NCI-H748 treated with DMSO at 0.1 percent for 48 hours (cell line): ENCODE measurements at regions not wholly inside any gene's neighbourhood (a gene's known extent, or its start where the extent isn't known, plus 50 kb on each side); places are given as distances from the start of the nearest gene placed in this dataset.

Experiments
- DNase-seq: peaks from one replicate; lab custom pipeline; 2025; lab: John Stamatoyannopoulos, UW

DNA sequence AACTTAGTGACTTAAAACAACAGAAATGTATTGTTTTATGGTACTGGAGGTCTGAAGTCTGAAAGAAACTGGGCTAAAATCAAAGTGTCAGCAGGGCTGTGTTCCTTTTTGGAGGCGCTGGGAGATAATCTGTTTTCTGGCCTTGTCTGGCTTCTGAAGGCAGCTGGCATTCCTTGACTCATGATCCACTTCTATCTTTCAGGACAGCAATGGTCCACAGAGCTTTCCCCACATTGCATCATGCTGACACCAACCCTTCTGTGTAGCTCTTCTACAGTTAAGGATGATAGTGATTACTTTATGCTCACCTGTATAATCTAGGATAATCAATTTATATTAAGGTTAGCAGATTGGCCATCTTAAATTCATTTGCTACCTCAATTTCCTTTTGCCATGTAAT is 392.1 kb downstream of the TDRD15 start:
- DNase-seq, result no peak

DNA sequence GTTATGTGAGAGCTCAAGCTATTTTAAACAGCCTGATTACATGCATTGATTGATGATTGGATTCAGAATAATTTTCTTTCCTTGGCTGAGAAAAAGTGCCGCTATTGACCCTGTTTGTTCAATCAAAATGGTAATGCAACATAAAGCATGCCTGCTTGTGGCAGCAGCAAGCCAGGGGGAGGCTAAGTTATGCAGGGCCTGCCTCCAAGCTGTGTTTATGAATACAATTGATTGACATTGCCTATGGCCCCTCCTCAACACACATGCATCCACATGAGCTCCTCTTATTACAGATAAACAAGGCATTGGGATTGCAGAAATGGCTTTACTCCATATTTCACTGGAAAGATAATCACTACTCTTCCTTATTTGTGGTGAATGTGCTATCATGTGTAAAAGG is 395.6 kb downstream of the TDRD15 start:
- DNase-seq, result no peak

DNA sequence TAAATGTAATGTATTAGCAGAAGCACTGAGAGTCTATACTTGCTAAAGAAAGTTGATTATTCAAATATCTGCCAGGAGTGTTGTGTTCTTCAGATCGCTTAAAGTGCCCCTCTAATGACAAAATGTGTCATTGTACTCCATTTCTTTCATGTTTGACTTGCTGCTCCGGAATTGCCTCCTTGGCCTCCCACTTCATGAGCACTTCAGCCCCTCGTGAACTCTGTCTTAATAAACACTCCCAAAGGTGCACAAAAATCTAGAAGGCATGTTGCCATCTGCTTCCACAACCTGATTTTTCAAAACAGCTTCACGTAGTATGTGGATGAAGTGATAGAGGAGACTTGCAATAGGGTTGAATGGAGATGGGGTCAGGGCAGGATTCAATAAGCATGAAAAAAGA is 396.1 kb downstream of the TDRD15 start:
- no peak for DNase-seq

DNA sequence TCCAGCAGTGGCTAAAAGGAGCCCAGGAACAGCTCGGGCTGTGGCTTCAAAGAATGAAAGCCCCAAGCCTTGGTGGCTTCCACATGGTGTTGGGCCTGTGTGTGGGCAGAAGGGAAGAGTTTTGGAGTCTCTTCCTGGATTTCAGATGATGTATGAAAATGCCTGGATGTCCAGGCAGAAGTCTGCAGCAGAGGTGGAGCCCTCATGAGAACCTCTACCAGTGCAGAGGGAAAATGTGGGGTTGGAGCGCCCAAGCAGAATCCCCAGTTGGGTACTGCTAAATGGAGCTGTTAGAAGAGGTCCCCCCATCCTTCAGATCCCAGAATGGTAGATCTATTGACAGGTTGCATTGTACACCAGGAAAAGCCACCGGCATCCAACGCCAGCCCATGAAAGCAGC is 412.1 kb downstream of the TDRD15 start:
- no peak for DNase-seq

DNA sequence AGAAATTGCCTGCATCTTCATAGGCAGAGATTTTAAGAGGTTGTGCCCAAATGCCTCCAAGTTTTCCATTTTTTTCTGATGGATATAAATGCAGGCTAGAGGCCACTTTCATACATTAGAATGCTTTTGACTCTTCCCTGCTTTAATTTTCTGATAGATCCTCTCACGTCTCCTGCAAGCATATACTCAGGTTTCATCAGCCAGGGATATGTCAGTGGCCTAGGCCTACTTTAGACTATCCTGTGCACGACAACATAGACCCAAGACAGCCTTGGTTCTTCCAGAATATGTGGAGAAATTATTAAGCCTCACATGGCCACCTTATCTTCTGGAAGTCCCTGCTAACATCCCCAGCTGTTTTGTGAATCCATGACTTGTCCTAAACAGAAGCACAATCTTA is 415.9 kb downstream of the TDRD15 start:
- DNase-seq, result no peak

DNA sequence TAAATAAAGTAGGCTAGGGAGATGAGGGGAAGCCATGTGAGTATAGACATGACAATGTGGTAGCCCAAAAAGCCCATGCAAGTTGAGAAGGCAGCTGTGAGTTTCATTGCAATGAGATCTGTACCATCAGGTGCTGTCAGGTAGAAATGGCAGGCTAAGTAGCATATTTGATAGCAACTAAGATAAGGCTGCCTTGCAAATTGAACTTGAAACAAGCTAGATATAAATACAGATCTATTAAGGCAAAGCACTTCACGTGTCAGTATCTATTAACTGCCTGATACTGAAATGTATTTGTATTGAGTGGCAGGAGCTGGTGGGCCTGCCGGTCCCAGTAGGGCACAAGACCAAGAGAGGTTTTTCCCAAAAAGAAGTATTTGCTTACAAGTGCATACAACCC is 419.9 kb downstream of the TDRD15 start:
- no peak for DNase-seq

DNA sequence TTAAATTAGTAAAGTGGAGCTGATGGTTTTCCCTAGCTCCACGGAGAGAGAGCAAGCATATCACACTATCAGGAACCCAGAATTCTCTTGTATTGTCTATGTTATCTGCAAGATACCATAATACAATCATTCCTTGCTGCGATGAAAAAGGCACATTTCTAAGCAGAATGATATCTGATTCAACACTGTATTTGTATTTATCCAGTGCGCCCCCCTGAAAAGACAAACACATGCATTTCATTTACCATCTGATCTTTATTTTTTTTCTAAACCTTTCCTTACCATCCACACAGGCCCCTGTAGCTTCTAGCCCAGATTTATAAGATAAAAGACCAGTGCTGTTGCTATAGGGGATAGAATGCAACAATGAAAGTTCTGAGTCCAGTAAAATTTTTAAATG is 420.6 kb downstream of the TDRD15 start:
- DNase-seq, result no peak

DNA sequence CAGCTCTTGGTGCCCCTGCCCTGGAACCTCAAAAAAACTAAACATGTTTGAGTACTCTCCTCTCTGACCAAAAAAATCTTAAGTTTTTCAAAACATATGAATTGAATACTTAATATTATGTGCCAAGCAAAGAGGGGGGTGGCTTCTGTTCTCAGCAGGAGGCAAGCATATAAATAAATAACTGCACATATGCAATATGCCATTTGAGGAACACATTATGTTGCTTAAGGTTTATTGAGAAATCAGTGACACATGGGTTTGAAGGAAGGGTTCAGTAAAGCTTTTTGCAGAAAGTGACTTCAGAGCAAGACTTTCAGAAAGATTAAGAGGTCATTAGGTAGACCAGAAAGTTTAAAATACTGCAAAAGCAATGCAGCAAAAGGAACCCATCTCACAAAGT is 429.2 kb downstream of the TDRD15 start:
- DNase-seq, result no peak

DNA sequence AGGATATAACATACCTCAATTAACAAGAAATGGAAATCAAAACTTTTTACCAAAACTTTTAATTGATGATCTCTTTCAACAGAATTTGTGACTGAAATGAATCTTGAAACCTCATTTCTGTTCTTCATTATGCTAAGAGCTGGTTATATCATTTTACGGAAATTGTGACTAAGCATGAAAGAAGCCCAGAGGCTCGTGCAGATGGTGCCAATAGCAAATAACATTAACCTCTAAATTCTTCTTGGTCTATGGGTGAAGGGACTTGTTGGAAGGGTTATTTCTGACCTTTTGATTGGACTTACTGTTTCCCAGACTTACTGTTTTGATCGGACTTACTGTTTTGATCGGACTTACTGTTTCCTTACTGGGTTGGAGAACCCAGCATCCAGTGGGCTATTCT is 435.6 kb downstream of the TDRD15 start:
- DNase-seq, result no peak

DNA sequence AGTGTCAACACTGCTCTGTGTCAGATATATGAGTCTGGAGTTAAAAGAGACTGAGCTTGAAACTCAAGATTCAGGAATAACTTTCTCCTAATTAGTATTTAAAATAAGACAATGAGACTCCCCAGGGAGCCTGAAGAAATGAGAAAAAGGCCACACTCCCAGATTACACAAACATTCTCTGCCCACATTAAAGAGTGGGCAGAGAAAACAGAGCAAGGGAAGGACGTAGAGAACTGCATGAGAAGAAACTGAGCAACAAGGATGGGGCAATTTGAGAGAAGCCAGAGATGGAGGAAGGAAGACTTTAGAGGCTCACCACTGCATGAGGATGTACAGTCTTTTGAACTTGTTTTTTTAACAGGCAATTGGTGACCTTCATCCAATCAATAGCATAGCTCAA is 438.2 kb downstream of the TDRD15 start:
- DNase-seq, result no peak

DNA sequence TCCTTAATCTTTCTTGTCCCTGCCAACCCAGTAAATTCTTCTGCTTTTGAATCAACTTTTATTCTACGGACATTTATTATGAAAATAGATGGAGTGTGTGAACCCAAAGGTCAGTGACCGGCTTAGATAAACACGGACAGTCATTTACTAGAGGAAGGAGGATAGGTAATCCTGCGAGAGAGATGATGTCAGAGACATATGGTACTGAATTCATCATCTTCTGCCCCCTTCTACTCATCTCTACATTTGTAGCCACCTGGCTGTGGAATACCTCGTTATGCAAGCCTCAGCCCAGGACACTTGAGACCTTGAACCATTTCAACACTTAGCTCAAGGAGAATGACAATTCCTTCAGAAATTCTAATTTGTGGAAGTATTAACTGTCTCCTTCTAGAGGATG is 443.6 kb downstream of the TDRD15 start:
- DNase-seq, result no peak

DNA sequence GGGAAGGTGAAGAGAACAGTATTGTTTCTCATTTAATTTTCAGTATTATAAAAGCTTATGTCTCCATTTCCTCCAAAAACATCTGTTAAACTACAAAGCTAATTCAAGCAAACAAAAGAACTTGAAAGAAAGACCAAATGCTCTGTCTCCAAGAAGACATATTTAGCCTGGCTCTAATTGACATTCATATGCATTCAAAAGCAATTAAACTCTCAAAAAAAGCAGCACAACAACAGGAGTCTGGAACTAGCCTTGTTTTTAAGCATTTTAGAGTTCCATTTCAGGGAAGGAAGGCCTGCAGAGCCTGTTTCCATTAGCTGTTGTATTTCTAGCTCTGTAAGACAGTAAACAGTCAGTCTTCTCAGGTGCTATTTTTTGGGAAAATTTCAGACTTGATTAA is 447.9 kb downstream of the TDRD15 start:
- no peak for DNase-seq

DNA sequence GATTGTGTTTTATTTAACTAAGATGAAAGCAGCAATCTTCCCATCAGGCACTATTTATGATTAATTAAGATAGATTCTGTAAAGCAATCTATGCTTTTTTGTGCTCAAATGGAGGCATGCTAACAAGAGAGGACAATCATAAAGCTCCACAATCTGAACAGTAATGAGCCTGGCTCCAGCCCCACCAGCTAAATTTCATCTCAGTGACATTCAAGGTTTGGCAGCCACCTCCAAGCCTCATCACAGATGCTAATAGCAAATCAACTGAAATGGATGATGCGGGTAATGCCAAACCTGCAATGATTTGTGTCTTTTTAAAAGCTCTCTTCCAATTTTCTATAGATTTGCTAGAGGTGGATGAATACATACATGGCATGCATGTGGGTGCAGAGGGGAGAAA is 456.6 kb downstream of the TDRD15 start:
- no peak for DNase-seq

DNA sequence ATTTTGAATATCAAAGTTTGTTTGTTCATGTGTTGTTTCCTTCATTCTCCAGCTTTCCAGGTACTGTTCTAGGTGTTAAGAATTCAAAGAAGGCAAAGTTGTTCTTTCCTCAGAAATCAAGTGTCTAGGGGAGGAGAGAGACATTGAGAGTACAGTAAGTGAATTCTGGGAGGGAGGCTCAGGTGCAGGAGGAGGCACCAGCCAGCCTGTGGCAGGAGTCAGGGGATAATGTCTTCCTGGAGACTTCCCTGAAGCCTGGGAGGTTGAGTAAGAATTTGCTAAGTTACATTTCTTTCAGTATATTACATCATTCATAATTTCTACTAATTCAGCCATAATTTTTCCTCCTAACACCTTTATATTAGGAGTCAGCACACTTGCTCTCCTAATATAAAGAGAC is 462.1 kb downstream of the TDRD15 start:
- DNase-seq, result no peak

DNA sequence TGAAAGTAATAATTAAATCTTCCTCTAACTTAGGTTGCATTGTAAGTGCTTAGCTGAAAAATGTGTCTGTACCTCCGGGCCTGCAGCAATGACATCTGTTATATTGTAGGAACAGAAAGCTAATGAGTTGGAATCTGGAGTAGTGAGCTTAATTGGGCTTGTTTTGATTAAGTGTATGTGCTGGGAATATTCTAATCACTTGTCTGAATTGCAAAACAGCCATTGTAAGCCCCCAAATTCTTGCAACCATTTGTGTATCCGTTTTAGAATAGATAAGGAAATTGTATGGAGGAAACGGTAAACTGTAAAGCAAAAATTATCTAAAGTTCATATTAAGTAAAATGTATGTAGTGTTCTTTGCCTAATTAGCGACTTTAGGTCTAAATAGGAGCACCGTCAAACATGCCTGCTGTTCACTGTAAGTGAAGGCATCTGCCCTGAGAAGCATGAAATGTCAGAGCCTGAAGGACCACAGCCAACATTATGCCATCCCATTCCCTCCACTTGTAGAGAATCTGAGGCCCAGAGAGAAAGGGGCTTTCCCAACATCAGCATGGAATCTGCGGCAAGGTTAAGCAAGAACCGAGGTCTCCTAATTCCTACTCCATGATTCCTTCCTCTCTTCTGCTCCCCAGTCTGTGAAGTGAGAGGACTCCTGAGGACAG is 466.4 kb downstream of the TDRD15 start:
- no peak for DNase-seq

DNA sequence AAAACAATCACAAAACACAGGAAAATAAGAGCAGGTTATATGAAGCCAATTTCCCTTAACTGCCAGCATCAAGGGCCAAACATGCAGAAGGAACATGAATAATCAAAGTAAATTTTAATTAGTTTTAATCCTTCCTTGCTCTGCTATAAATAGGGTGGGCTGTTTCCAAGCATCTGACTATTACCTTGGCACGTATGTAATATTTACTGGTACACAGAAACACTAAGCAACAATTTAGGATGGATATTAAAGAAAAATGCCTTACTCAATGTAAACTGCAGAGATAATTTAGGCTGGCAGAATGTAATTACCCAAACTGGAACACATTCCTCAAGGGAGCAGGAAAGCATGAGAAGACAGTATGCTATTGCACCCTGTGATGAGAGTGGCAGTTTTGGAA is 468.2 kb downstream of the TDRD15 start:
- DNase-seq, result no peak

DNA sequence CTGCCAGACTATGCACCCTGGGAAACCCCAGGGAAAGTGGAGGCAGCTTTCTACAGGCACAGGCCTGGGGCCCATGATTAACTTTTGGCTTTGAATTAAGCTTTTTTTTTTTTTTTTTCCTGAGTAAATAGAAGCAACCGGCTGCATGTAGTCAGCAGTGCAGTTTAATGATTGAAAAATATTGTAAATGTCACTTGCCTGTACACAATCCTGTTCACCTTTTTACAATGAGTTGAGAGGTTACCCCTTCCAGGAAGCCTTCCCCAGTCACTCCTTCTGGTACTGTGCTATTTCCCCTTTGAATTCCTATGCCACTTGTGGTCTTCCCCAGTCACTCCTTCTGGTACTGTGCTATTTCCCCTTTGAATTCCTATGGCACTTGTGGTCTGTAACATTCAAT is 475.6 kb downstream of the TDRD15 start:
- no peak for DNase-seq

DNA sequence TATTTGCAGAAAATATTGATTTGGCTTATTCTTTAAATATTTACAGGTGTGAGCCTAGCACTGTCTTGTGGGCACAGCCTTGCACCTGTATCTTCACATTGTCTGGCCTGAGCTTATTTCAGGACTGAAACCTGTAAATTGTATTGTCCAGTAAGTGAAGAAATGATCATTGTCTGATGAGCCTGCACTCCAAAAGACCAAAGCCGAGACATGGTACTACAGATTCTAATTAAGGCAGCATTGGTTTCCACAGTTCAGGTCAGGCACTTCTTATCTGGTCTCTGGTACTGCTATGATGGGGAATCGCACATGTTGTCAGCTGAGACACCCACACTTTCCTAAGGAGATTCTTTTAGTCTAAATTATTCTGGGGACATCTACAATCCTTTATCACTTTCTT is 479.0 kb downstream of the TDRD15 start:
- no peak for DNase-seq

DNA sequence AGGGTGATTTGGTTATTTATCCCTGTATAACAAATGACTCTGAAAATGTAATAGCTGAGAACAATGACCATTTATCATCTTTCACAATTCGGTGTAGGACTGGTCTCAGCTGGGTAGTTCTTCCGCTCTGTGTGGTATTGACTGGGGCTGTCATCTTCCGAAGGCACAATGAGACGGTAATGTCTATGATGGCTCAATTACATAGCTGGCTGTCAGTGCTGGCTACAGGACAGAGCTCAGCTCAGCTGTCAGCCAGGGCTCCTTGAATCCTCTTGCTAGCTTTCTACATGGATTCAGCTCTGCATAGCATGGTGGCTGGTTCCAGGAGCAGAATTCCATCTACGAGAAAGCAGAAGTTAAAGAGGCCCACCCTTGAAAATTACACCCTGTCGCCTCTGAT is 483.8 kb downstream of the TDRD15 start:
- no peak for DNase-seq

DNA sequence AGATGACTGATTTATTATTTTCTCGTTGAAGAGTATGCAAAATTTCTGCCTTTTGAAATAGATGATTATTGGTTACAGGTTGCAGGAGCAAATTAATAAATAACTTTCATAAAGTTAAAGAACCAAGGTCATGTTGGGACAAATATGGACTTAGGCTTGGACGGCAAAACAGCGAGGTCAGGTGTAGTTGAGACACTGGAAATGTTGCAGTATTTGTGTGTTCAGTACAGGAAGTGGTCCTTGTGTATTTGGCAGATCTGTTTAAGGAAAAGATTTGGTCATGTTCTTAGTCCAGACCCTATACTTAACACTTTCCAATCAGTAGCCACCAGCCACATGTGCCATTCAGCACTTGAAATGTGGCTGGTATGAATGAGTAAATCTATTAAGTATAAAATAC is 486.5 kb downstream of the TDRD15 start:
- DNase-seq, result no peak

DNA sequence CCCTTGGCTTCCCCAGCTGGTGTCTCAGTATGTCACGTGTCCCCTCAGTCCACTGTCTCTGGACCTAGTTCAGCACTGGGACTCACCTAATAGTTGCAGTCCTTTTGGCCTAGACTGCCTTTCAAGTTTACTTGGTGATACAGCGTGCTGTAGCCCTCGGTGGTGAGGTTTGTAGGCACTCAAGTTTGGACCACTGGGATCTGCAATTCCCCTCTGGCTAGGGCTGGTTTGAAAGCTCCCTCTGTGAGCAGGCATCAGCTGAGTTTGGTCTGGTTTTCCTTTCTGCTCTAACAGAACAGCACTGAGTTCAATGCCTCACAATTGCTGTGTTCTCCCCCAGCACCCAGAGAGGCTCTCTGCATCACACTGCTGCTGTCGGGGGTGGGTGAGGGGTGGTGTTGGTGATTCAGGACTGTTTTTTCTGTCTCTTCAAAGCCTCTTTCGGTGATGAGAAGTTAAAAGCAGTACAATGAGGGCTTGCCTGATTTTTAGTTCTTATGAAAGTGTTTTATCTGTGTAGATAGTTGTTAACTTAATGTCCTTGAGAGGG is 494.2 kb downstream of the TDRD15 start:
- DNase-seq, result no peak

DNA sequence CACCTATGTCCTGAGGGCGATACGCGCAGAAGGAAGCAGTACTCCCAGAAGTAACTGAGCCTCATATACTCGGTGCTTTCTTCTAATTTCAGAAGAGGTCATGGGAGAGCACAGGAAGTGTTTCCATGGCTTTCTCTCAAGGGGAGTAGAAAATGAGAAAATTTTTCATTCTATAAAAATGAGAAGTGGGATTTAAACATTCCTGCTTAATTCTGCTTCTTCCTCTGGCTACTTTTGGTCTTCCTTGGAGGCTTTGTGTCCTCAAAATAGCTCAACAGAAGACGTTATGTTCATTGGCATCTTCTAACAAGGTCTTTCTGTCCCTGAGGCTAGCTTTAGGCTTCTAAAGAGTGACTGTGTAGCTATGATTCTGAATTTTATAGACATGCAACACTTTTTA is 497.0 kb downstream of the TDRD15 start:
- DNase-seq, result no peak

DNA sequence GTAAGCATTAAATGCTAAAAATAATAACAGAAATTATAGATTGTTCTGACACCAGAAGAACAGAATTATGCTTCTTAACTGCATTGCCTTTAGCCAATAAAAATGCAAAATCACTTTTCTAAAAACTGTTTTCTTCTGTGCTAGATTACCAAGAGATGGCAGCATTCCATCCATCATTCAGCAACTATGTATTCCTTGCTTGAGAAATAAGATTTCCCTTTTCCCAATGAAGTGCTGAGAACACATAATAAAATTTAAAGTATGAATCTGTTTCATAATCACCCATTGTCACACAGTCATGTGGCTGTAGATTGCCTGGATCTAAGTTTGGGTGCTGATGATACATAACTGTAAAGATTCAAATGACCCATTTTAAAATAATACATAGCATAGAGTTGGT is 504.2 kb downstream of the TDRD15 start:
- no peak for DNase-seq

DNA sequence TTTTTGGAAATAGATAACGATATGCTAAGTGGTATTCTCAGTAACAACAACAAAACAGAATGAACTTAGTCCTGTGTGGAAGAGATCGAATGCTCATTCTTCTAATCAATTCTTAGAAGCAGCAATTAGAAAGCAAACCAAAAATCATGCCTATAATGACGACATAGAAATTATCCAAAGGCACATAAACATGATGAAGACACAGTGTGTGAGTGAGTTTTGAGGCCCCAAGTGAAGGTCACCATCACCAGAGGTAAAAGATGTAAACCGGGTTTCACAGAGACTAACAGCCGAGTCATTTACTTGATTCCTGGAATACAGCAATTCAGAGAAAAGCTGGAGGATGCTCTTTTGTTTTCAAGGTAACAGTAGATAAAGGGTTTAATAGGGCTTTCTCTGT is 509.2 kb downstream of the TDRD15 start:
- no peak for DNase-seq

DNA sequence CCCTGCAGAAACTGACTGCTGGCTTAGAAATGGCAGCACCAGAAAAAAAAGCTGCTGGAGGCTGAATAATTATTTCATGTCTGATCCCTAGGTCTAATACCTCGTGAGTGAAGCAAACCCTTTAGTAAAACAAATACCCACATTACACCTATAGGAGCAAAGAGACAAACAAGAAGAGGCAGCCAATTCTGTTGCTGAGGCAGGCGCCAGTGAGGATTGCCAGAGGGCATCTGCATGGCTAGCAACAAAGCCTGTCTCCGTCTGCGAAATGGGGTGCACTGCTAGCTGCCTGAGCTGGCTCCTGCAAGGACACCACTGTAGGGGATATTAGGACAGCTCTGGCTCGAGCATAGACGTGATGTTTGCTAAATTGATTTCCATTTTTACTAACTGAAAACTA is 509.7 kb downstream of the TDRD15 start:
- peak; percentile 29 for DNase-seq
